SU-DHL-6 (cell line): ENCODE measurements at regions not wholly inside any gene's neighbourhood (a gene's known extent, or its start where the extent isn't known, plus 50 kb on each side); places are given as distances from the start of the nearest gene placed in this dataset.

Source experiments
- H2AFZ ChIP-seq: fragments of 200-600 bp; sonication (generic); 2 replicates; pipeline ENCODE4 v1.6.1; 2014; ENCODE audit warnings: low read depth, mild to moderate bottlenecking, moderate library complexity, mixed read lengths, antibody characterized with exemption, low read length; ENCODE audit not compliant: severe bottlenecking
- H3F3A ChIP-seq: fragments of 200-600 bp; shearing (Covaris generic); 2 replicates; pipeline ENCODE4 v1.6.0; 2016; ENCODE audit warnings: antibody characterized with exemption, mild to moderate bottlenecking; ENCODE audit not compliant: insufficient read depth
- H3K27ac ChIP-seq: fragments of 200-600 bp; sonication (generic); 2 replicates; pipeline ENCODE4 v1.5.1; 2016; ENCODE audit warnings: low read depth, mild to moderate bottlenecking, low read length, moderate library complexity, mixed read lengths
- H3K27me3 ChIP-seq: fragments of 200-600 bp; sonication (generic), shearing (Covaris generic); 2 replicates; pipeline ENCODE4 v1.6.0; 2014; ENCODE audit warnings: mild to moderate bottlenecking, low read length
- H3K36me3 ChIP-seq: fragments of 200-600 bp; sonication (generic); 2 replicates; pipeline ENCODE4 v1.6.1; 2014; ENCODE audit warnings: mild to moderate bottlenecking, low read length, mixed read lengths
- H3K4me2 ChIP-seq: fragments of 300-600, 200-600 bp; shearing (Covaris generic), sonication (generic); 2 replicates; pipeline ENCODE4 v1.6.0; 2014; ENCODE audit warnings: low read length, low read depth, mild to moderate bottlenecking; ENCODE audit not compliant: poor library complexity, severe bottlenecking
- H3K4me3 ChIP-seq: fragments of 200-600 bp; sonication (generic); 2 replicates; pipeline ENCODE4 v1.5.1; 2014; ENCODE audit warnings: antibody characterized with exemption, low read length, mild to moderate bottlenecking, mixed read lengths; ENCODE audit not compliant: insufficient read depth, poor library complexity, severe bottlenecking
- H3K79me2 ChIP-seq: fragments of 200-600 bp; sonication (generic); 2 replicates; pipeline ENCODE4 v1.6.1; 2014; ENCODE audit warnings: mild to moderate bottlenecking, low read length, moderate library complexity; ENCODE audit not compliant: insufficient read depth
- H3K9ac ChIP-seq: fragments of 200-600 bp; sonication (generic); 2 replicates; pipeline ENCODE4 v1.7.0; 2014; ENCODE audit warnings: mild to moderate bottlenecking, low read length
- H3K9me2 ChIP-seq: fragments of 200-600 bp; sonication (generic); replicated peaks from 2 replicates; pipeline ENCODE4 v1.6.1; 2014; ENCODE audit warnings: low read length; ENCODE audit not compliant: insufficient read depth
- H3K9me3 ChIP-seq: fragments of 200-600 bp; sonication (generic); 2 replicates; pipeline ENCODE4 v1.6.1; 2014; ENCODE audit warnings: low read length, mixed read lengths; ENCODE audit not compliant: insufficient read depth
- H4K20me1 ChIP-seq: fragments of 200-600 bp; sonication (generic); 2 replicates; pipeline ENCODE4 v1.6.1; 2014; ENCODE audit warnings: low read depth, mild to moderate bottlenecking, antibody characterized with exemption, low read length, moderate library complexity, mixed read lengths
- EZH2phosphoT487 ChIP-seq: fragments of 200-600 bp; sonication (generic), shearing (Covaris generic); conservative IDR thresholded peaks from 2 replicates; pipeline ENCODE4 v1.6.1; 2018; ENCODE audit warnings: mild to moderate bottlenecking, antibody characterized with exemption, low read length, moderate library complexity, mixed read lengths
- TF ChIP-seq, protein P1 (sequence below): fragments of 200-600 bp; sonication (generic); IDR thresholded peaks from one replicate; pipeline ENCODE4 v1.5.1; 2017; ENCODE audit warnings: antibody characterized with exemption, mild to moderate bottlenecking, low read length, moderate library complexity; ENCODE audit not compliant: insufficient read depth, poor library complexity, severe bottlenecking

DNA sequence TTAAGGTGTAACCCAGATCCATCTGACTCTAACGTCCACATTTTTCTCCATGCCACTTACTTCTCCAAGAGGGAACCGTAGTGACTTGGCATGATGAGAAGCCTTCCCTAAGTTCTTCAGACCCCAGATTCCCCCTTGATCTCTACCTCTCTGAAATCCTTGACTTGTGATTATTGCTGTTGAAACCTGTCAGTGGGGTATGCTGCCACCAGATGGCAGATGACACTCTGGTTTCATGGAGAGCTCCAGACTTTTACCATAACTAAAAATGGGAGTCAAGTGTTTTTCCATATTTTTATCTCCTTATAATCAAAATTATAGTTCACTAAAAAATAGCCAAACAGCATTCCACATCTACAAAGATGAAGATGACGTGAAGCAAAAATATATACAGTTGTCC is 504.2 kb downstream of the SOX6 start:
- no peak overlapping the region for H3K9ac ChIP-seq
- H3K4me3 ChIP-seq = no peak overlapping the region
- H3K4me2 ChIP-seq = no peak overlapping the region
- H3F3A ChIP-seq = no peaks in the 10 kb centered on the region
- H3K27ac ChIP-seq = no peak overlapping the region
- TF ChIP-seq, protein P1, sequence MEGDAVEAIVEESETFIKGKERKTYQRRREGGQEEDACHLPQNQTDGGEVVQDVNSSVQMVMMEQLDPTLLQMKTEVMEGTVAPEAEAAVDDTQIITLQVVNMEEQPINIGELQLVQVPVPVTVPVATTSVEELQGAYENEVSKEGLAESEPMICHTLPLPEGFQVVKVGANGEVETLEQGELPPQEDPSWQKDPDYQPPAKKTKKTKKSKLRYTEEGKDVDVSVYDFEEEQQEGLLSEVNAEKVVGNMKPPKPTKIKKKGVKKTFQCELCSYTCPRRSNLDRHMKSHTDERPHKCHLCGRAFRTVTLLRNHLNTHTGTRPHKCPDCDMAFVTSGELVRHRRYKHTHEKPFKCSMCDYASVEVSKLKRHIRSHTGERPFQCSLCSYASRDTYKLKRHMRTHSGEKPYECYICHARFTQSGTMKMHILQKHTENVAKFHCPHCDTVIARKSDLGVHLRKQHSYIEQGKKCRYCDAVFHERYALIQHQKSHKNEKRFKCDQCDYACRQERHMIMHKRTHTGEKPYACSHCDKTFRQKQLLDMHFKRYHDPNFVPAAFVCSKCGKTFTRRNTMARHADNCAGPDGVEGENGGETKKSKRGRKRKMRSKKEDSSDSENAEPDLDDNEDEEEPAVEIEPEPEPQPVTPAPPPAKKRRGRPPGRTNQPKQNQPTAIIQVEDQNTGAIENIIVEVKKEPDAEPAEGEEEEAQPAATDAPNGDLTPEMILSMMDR = peak; percentile 38
- no peak for TF ChIP-seq EZH2phosphoT487
- no peaks in the 10 kb centered on the region for H3K36me3 ChIP-seq
- no peaks in the 10 kb centered on the region for H3K79me2 ChIP-seq
- no peaks in the 10 kb centered on the region for H3K9me3 ChIP-seq
- no peaks in the 10 kb centered on the region for H3K27me3 ChIP-seq
- no peaks in the 10 kb centered on the region for H3K9me2 ChIP-seq
- H2AFZ ChIP-seq = no peak overlapping the region
- H4K20me1 ChIP-seq = no peaks in the 10 kb centered on the region

DNA sequence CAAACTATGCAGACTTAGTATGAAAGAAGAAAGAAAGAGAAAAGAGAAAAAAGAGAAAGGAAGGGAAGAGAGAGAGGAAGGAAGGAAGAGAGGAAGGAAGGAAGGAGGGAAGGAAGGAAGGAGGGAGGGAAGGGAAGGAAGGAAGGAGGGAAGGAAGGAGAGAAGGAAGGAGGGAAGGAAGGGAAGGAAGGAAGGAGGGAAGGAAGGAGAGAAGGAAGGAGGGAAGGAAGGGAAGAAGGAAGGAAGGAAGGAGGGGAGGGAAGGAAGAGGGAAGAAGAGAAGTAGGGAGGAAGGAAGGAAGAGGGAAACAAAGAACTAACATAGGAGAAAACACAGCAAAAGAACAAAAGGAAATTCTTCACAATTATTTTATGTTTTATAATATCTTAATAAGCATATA is 502.1 kb downstream of the SOX6 start:
- H3K9me3 ChIP-seq = no peaks in the 10 kb centered on the region
- H3K27ac ChIP-seq = no peak overlapping the region
- no peak for TF ChIP-seq EZH2phosphoT487
- TF ChIP-seq, protein P1 = no peak
- H4K20me1 ChIP-seq = no peaks in the 10 kb centered on the region
- H3K27me3 ChIP-seq = no peaks in the 10 kb centered on the region
- H2AFZ ChIP-seq = no peak overlapping the region
- no peaks in the 10 kb centered on the region for H3K36me3 ChIP-seq
- no peak overlapping the region for H3K9ac ChIP-seq
- no peak overlapping the region for H3K4me3 ChIP-seq
- no peaks in the 10 kb centered on the region for H3K9me2 ChIP-seq
- H3K79me2 ChIP-seq = no peaks in the 10 kb centered on the region
- H3F3A ChIP-seq = no peaks in the 10 kb centered on the region
- H3K4me2 ChIP-seq = no peak overlapping the region

DNA sequence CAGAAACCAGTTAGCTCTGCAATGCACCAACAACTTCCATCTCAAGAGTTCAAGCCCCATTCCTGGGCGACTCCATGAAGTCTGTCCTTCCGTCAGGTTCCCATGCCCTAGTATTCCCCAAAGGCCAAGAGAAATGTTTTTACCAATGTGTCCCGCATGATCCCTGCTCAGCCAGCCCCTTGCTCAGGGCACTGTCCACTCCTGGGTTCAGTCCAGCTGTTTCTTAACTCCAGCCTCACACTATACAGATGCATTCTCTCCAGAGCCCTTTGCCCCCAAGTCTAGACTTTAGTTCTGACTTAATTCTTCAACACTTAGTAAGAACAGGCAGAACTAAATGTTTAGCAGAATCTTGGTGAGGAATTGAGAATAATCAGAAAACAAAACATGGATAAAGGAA is 497.5 kb downstream of the SOX6 start:
- Histone ChIP-seq H3K9ac (no peak overlapping the region), H3K79me2 (no peaks in the 10 kb centered on the region), H3K4me2 (no peak overlapping the region), H3K36me3 (no peaks in the 10 kb centered on the region), H2AFZ (no peak overlapping the region), H3K9me2 (no peaks in the 10 kb centered on the region), H4K20me1 (no peaks in the 10 kb centered on the region), H3K9me3 (no peaks in the 10 kb centered on the region), H3K27ac (no peak overlapping the region), H3F3A (no peaks in the 10 kb centered on the region), H3K4me3 (no peak overlapping the region), H3K27me3 (no peaks in the 10 kb centered on the region)
- TF ChIP-seq EZH2phosphoT487 = no peak
- TF ChIP-seq, protein P1 = no peak

DNA sequence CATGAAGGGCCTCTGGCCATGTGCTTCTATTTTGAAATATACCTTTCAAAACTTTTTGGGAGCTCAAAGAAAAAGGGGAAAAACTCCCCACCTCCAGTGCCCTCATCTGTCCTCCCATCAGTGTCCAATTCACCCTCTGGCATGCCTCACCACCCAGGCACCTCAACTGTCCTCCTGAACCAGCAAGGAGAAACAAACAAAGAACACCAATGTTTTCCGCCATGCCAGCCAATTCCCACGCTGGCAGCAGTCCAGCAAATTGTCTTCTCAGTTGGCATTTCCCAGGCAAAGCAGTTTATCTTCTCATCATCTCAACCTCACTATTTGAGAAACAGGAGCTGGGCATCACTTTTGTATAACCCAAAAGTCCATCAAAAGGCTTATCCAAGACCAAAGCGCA is 496.9 kb downstream of the SOX6 start:
- TF ChIP-seq, protein P1 = no peak
- TF ChIP-seq EZH2phosphoT487 = no peak
- Histone ChIP-seq H3K36me3 (no peaks in the 10 kb centered on the region), H3F3A (no peaks in the 10 kb centered on the region), H3K9me2 (no peaks in the 10 kb centered on the region), H3K4me3 (no peak overlapping the region), H3K27ac (no peak overlapping the region), H3K79me2 (no peaks in the 10 kb centered on the region), H3K4me2 (no peak overlapping the region), H4K20me1 (no peaks in the 10 kb centered on the region), H3K27me3 (no peaks in the 10 kb centered on the region), H3K9ac (no peak overlapping the region), H3K9me3 (no peaks in the 10 kb centered on the region), H2AFZ (no peak overlapping the region)
